Endothelial cell (in vitro differentiated cells): ENCODE measurements at regions not wholly inside any gene's neighbourhood (a gene's known extent, or its start where the extent isn't known, plus 50 kb on each side); places are given as distances from the start of the nearest gene placed in this dataset.
"Not testable (repeated sequence)": the region's sequence is repeated elsewhere in the genome, so short reads cannot be mapped to it uniquely, and the experiment has no call there.

Experiments used
- DNase-seq: peaks from one replicate; pipeline ENCODE4 v3.0.0; 2021; ENCODE audit warnings: low spot score
- H3K27ac Mint-ChIP-seq: one replicate; pipeline ENCODE4 v1.8.0; 2021; ENCODE audit warnings: mixed read lengths, inconsistent platforms; ENCODE audit not compliant: unreplicated experiment
- H3K27me3 Mint-ChIP-seq: one replicate; pipeline ENCODE4 v1.8.0; 2021; ENCODE audit warnings: mild to moderate bottlenecking, moderate library complexity, mixed read lengths, inconsistent platforms; ENCODE audit not compliant: unreplicated experiment
- H3K36me3 Mint-ChIP-seq: one replicate; pipeline ENCODE4 v1.8.0; 2021; ENCODE audit warnings: mild to moderate bottlenecking, low read depth, mixed read lengths, inconsistent platforms; ENCODE audit not compliant: unreplicated experiment
- H3K4me1 Mint-ChIP-seq: one replicate; pipeline ENCODE4 v1.8.0; 2021; ENCODE audit warnings: mild to moderate bottlenecking, mixed read lengths, inconsistent platforms; ENCODE audit not compliant: unreplicated experiment
- H3K4me3 Mint-ChIP-seq: one replicate; pipeline ENCODE4 v1.8.0; 2021; ENCODE audit warnings: mild to moderate bottlenecking, mixed read lengths, inconsistent platforms; ENCODE audit not compliant: unreplicated experiment
- H3K9me3 Mint-ChIP-seq: one replicate; pipeline ENCODE4 v1.8.0; 2021; ENCODE audit warnings: mixed read lengths, inconsistent platforms; ENCODE audit not compliant: unreplicated experiment
- TF ChIP-seq, protein P1 (sequence below): fragments of 200-600 bp; sonication (generic); IDR thresholded peaks from one replicate; pipeline ENCODE4 v1.5.0; 2021; ENCODE audit warnings: antibody characterized with exemption; ENCODE audit not compliant: unreplicated experiment

DNA sequence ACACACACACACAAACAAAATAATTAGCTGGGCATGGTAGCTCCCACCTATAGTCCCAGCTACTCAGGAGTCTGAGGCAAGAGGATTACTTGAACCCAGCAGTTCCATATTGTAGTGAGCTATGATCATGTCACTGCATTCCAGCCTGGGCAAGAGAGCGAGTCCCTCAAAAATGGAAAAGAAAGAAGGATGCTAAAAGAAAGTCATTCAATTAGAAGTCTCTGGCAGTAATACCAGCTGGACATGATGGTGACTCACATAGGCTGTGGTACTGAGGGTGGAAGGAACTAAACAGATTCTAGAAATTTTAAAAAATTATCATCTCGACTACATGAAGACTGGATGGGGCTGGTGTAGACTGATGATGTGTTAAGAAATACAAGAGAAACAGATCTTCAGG is 385.3 kb downstream of the ETV1 start:
- Mint-ChIP-seq H3K36me3 (no peaks in the 10 kb centered on the region), H3K4me1 (no peaks in the 10 kb centered on the region), H3K9me3 (peaks cover 7% of the 10 kb centered on the region), H3K27ac (no peak overlapping the region), H3K4me3 (no peak overlapping the region), H3K27me3 (no peaks in the 10 kb centered on the region)
- TF ChIP-seq, protein P1, sequence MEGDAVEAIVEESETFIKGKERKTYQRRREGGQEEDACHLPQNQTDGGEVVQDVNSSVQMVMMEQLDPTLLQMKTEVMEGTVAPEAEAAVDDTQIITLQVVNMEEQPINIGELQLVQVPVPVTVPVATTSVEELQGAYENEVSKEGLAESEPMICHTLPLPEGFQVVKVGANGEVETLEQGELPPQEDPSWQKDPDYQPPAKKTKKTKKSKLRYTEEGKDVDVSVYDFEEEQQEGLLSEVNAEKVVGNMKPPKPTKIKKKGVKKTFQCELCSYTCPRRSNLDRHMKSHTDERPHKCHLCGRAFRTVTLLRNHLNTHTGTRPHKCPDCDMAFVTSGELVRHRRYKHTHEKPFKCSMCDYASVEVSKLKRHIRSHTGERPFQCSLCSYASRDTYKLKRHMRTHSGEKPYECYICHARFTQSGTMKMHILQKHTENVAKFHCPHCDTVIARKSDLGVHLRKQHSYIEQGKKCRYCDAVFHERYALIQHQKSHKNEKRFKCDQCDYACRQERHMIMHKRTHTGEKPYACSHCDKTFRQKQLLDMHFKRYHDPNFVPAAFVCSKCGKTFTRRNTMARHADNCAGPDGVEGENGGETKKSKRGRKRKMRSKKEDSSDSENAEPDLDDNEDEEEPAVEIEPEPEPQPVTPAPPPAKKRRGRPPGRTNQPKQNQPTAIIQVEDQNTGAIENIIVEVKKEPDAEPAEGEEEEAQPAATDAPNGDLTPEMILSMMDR, result no peak
- no peak for DNase-seq

DNA sequence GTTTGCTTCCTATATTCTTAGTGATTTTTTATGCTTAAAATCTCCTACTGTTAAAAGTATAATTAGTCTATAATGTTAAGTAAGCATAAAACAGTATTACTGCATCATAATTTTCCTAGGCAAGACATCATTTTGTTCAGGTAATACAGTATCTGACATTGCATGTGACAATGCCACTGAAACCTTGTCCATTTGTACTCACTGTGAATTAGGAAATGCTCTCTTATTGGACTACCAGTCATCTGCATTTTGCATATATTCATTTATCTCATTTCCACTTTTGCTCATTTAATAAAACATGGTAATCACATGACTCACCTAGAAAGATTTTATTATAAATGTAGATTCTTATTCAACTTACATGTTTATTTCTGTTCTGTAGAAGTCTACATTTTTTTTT is 379.1 kb downstream of the ETV1 start:
- H3K4me3 Mint-ChIP-seq, result no peak overlapping the region
- DNase-seq, result no peak
- H3K4me1 Mint-ChIP-seq, result no peaks in the 10 kb centered on the region
- H3K27ac Mint-ChIP-seq, result no peak overlapping the region
- peaks cover 7% of the 10 kb centered on the region for H3K9me3 Mint-ChIP-seq
- no peaks in the 10 kb centered on the region for H3K27me3 Mint-ChIP-seq
- H3K36me3 Mint-ChIP-seq, result no peaks in the 10 kb centered on the region
- TF ChIP-seq, protein P1, result no peak

DNA sequence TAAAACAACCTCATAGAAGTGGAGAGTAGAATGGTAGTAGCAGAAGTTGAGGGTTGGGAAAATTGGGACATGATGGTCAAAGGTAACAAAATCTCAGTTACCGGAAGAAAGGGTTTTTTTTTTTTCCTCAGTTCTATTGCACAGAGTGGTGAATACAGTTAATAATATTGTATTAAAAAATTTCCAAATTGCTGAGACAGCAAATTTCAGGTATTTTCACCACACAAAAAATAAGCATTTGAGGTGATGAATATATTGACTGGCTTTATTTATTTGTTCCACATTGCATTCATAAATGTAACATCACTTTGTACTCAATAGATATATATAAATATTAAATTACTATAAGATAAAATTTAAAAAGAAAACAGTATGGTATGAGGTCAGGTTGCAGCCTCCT is 373.8 kb downstream of the ETV1 start:
- H3K27ac Mint-ChIP-seq, result no peak overlapping the region
- DNase-seq, result no peak
- H3K4me1 Mint-ChIP-seq, result no peaks in the 10 kb centered on the region
- no peak overlapping the region for H3K4me3 Mint-ChIP-seq
- no peaks in the 10 kb centered on the region for H3K9me3 Mint-ChIP-seq
- no peaks in the 10 kb centered on the region for H3K36me3 Mint-ChIP-seq
- no peaks in the 10 kb centered on the region for H3K27me3 Mint-ChIP-seq
- TF ChIP-seq, protein P1, result no peak

DNA sequence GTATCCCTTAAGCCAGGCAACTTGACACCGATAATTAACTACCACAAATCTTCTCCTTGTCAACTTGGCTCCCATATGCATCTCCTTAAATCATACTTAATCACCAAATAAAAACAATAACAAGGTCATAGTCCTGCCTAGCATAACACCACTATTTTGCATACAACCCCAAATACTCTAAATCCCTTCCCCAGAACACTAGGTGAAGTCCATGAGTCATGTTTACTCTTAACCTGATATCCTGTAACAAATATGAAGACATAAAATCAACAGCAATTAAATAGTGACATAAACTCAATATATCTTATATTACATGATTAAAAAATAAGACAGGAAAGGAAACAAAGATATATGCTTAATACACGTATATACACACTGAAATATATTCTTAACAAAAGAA is 362.0 kb downstream of the ETV1 start:
- TF ChIP-seq, protein P1, result no peak
- H3K27ac Mint-ChIP-seq, result no peak overlapping the region
- peaks cover 2% of the 10 kb centered on the region for H3K27me3 Mint-ChIP-seq
- no peaks in the 10 kb centered on the region for H3K9me3 Mint-ChIP-seq
- H3K4me3 Mint-ChIP-seq, result no peak overlapping the region
- no peak for DNase-seq
- no peaks in the 10 kb centered on the region for H3K4me1 Mint-ChIP-seq
- no peaks in the 10 kb centered on the region for H3K36me3 Mint-ChIP-seq

DNA sequence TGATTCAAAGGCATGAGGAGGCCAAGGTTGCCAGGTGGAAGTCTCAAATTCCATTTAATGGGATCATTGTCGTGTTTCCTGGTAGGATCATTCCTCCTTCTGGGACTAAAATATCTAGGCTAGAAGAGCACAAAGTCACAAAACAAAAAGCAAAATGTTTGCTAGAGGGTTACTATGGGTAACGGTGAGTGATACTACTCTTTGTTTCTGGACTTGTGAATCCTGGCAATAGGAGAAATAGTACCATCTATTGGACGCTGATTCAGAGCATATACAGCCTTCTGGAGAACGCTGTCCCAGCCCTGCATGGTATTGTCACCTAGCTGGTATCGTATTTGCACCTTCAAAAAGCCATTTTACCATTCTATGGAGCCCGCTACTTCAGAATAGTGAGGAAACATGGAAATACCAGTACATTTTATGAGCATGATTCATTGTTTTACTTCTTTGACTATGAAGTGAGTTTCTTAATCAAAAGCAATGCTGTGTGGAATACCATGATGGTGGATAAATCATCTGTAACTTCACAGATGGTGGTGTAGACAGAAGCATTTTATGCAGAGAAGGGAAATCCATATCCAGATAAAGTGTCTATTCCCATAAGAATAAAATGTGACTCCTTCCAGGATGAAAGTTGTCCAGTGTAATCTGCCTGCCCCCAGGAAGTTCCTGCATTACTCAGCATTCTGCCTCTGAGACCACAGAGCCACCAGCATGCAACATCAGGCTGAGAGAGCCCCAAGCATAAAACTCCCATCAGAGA is 361.0 kb downstream of the ETV1 start:
- Mint-ChIP-seq H3K27me3 (peaks cover 2% of the 10 kb centered on the region), H3K9me3 (no peaks in the 10 kb centered on the region), H3K4me1 (no peaks in the 10 kb centered on the region), H3K27ac (no peak overlapping the region), H3K36me3 (no peaks in the 10 kb centered on the region), H3K4me3 (no peak overlapping the region)
- DNase-seq, result no peak
- TF ChIP-seq, protein P1, result no peak

DNA sequence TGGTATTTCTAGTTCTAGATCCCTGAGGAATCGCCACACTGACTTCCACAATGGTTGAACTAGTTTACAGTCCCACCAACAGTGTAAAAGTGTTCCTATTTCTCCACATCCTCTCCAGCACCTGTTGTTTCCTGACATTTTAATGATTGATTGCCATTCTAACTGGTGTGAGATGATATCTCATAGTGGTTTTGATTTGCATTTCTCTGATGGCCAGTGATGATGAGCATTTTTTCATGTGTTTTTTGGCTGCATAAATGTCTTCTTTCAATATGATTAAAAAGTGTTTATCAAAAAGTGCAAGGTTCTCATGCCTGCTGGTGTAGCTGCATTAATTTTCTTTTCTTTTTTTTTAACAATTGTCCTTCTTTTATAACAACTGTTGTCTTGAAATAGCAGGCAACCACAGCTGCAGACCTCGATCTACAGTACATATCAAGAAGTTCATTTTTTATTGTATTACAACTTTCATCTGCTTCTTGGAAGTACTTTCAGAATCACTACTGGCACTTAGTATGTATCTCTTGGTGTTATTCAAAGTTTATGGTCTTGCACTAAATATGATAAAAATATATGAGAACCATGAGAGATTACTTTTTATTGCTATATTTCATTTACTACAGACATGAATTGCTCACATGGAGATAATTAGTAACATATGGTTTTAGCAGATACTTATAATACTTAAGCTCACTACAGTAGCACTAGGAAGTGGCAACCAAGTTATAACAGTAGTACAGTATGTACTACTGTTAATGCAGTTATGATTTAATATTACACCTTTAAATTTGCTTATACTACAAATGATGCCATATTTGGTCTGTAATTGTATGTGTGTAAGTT is 358.0 kb downstream of the ETV1 start:
- H3K9me3 Mint-ChIP-seq, H3K36me3 Mint-ChIP-seq, DNase-seq, H3K4me3 Mint-ChIP-seq, H3K27ac Mint-ChIP-seq, H3K27me3 Mint-ChIP-seq, H3K4me1 Mint-ChIP-seq: not testable (repeated sequence)
